HG03457 (cell line): ENCODE measurements at regions not wholly inside any gene's neighbourhood (a gene's known extent, or its start where the extent isn't known, plus 50 kb on each side); places are given as distances from the start of the nearest gene placed in this dataset.

Experiments used
- ATAC-seq: cut with Tn5 transposase; IDR thresholded peaks from one replicate; pipeline ENCODE4 v1.9.1; 2021; ENCODE audit warnings: moderate number of reproducible peaks; ENCODE audit not compliant: unreplicated experiment

- no peak for ATAC-seq
Observed at GRCh38 chr4:43243433-43244116, 351.1 kb downstream of the GRXCR1 start.

DNA sequence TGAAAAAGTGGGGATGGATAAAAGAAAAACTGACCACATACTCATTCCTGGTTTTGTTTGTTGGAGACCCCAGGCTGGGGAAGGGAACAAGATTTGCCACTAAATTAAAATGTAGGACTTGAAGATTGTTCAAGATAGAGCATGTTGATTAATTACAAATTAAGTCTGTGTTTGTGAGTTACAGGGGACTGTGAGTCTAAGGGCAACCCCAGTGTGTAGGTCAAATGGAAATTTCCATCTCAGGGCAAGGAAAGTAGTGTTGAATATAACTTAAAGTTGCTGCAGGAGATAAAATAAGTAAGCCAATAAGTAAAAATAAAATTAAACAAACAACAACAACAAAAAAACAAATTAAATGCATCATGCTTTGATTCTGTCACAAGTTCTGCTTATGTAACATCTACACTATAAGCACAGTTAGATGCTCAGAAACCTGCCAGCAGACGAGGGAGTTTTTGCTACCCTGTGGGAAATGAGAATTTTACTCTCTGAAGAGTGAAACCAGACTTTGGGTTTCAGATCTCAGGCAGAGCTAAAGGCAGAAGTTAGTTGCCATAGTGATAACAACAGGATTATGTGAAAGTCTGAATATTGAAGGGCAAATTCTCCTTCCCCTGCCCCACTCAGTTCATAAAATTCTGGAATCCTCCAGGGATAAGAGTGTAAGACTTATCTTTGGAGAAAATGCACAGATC lies 352.3 kb downstream of the GRXCR1 start:
- ATAC-seq = peak; percentile 94

- no peak for ATAC-seq
Observed at GRCh38 chr4:43251841-43252240, 359.3 kb downstream of the GRXCR1 start.

- no peak for ATAC-seq
Observed at GRCh38 chr4:43253541-43253940, 361.0 kb downstream of the GRXCR1 start.

- ATAC-seq = no peak
Observed at GRCh38 chr4:43264730-43265129, 372.2 kb downstream of the GRXCR1 start.

DNA sequence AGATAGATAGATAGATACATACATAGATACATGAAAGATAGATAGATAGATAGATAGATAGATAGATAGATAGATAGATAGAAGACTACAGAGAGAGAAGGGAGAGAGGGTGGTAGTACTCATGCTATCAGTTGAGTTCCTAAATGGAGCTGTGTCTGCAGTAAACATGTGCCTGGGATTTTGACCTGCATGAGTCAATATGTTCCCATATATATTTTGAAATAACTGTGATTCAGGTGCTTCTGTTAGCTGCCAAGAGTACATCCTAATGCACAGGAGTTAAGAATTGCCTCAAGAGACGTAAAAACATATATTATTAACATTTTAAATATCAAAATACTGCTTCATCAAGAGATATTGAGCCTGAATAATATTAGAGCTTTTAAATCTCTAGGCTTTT lies 379.4 kb downstream of the GRXCR1 start:
- no peak for ATAC-seq

GRCh38 chr4:43274376-43274775 lies 381.9 kb downstream of the GRXCR1 start:
- no peak for ATAC-seq

DNA sequence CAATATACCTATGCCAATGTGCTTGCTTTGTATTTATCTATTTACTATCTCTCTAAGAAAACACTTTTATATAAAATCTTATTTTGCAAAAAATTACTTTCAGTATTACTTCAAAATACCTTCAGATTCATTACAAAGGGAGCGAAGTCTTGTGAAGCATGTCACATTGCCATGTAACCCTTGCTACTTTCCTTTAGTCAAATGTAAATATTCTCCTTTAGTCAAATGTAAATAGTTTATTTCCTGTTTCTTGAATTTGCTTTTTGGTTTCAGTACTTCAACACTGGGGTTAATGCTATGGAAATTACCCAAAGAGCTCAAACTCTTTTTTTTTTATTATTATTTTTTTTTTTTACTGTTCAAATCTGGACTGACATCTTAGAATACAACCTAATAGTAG lies 383.3 kb downstream of the GRXCR1 start:
- ATAC-seq = no peak

GRCh38 chr4:43276321-43276720 lies 383.8 kb downstream of the GRXCR1 start:
- no peak for ATAC-seq

- ATAC-seq = no peak
Observed at GRCh38 chr4:43277003-43277402, 384.5 kb downstream of the GRXCR1 start.

DNA sequence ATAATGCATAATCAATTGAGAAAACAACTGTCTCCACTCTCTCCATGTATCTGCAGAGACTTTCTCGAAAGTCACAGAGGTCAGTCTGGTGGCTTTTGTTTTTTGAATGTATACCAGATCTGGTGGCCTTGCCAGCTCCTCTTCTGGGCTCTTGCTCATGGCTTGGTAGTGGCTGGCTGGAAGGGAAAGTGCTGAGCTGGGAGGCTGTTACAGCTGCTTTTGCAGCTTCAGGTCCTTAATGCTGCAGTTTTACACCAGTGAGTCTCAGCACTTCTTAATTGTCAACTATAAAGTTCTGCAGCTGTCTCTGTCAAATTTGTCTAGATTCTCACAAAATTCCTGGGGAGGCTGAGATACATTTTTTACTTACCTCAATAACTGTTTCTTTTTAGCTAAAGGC lies 390.0 kb downstream of the GRXCR1 start:
- no peak for ATAC-seq

- ATAC-seq = no peak
Observed at GRCh38 chr4:43286137-43286536, 393.6 kb downstream of the GRXCR1 start.

GRCh38 chr4:43296946-43297528 lies 404.5 kb downstream of the GRXCR1 start:
- ATAC-seq = no peak

- ATAC-seq = no peak
Observed at GRCh38 chr4:43316813-43317212, 424.3 kb downstream of the GRXCR1 start.

DNA sequence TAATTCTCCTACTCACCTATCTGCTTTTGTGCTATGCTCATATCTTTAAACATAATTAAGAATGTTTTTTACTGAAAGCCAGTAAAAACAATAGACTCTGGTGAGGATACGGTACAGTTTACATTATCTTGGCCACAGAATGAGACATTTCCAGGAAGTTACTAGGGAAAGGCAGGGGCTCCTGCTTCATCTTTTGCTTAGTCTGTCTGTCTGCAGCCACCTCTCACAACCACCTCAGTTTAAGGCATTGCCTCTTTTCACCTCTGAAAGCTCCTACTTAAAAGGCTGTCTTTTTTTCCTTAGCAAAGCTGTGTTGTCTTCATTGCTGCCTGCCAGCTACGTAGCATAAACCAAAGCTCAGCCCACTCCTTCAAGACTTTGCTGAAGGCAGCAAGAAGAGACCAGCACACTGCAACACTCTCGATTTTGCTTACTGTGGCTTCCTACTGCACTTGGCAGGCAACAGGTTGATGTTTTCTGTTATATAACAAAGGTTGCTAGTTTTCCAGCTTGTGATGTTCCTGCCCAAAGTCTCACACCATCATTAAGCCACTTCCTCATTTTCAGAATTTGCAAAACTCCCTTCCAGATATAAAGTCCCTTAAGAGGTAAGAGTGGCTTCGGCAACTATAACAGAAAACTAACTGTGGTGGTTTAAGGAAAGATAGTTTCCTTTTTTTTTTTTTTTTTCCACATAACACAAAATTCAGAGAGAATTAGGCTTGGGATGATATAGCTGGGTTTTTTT lies 432.9 kb downstream of the GRXCR1 start:
- ATAC-seq = no peak

DNA sequence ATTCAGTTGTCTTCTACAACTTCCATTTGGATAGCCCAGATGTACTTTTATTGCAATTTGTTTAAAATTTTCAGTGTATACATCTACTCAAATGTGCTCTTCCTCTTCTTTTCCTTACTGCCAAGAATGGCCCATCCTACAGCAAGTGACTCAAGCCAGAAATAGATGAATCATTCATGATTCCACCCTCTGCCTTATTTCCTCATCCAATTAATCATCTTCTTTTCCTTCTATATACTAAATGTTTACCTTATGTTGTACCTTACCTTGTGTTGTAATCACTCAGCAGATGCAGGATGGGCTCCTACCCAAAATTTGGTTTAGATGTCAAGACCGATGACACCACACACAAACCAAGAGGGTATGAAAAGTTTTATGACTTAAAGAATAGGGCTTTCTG lies 437.8 kb downstream of the GRXCR1 start:
- ATAC-seq = no peak

DNA sequence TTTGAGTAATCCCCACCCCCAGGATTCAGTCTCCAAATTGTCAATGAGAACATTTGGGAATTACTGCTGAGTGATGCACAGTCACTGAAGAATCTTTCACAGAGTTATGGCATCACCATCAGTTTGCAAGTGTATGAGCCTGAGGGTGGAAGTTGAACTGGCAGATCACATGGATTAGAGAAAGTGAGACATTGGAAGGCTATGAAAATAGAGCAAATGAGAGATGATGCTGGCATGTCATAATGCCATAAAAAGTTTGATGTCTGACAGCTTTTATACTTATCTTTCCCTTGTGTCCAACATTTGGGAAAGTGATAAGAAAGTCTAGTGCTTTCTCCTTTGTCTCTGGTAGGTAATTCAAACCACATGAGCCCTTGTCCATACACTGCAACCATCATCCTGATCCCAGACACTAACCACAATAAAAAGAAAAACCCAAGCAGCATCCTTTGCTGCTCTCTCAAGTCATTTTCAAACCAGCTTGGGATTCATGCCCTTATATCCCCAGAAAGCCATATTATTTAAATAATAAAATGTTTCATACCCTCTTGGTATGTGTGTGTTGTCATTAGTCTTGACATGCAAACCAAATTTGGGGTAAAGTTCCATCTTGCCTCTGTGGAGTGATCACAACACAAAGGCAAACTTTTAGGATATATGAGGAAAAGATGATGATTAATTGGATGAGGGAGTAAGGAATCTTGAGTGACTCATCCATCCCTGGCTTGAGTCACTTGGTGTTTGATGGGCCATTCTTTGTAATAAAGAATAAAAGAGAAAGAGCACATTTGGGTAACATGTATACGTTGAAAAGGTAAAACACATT lies 438.9 kb downstream of the GRXCR1 start:
- ATAC-seq = no peak

DNA sequence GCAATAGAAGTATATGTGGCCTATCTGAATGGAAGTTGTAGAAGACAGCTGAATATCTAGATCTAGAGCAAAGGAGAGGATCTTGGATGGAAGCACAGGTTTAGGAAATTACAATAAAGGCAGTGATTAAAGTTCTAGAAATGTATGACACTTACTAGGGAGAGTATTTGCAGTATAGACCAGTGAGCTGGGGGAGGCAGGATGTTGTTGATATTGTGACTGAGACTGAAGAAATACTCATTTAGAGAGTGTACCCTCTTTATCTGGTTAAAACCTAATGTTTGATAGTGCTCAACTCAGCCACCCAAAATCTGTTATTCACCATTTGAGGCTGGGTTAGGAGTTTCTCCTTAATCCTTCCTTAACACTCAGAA lies 439.5 kb downstream of the GRXCR1 start:
- no peak for ATAC-seq

DNA sequence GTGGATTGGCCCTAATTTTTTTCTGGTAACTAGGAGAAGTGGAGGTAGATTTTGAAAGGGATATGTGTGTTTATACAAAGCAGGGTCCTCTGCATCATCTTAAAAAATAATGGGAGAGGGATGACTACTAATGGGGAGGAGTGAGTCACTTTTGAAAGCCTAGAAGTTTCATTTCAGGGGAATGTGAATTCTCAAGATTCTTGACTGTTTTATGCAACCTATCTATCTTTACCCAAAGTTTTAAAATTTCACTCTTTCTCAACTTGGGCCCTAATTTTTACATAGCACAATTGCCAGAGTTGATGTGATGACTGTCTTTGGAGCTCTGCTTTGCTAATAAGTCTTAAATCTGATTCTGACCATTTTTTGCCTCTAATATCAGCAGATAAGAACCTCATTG lies 445.2 kb downstream of the GRXCR1 start:
- ATAC-seq = no peak

- ATAC-seq = no peak
Observed at GRCh38 chr4:43339435-43339834, 446.9 kb downstream of the GRXCR1 start.

GRCh38 chr4:43341741-43342140 lies 449.2 kb downstream of the GRXCR1 start:
- ATAC-seq = no peak
